ENCODE measurements at regions not wholly inside any gene's neighbourhood (a gene's known extent, or its start where the extent isn't known, plus 50 kb on each side); places are given as distances from the start of the nearest gene placed in this dataset.

DNA sequence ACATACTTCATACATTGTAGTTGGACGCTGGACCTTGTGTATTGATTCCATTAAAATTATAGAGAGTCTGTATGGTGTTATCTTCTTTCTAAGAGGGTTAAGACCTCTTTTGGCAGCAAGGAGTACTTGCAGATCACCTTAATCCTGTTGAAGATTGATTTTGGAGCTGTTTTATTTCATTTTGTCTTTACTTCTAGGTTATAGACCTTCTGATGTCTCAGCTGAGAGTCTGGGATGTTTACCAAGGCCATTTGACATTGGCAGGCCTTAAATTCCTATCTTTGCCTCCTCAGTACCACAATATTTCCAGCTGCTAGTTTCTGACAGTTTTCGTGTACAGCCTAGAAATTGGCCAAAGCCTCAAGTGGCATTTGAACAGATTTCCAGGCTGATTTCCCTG is 338.0 kb downstream of the LMO4 start:
- no peak overlapping the region for H3K27ac Mint-ChIP-seq
- H3K27me3 Mint-ChIP-seq (ENCODE audit: low read depth, poor library complexity), result no peaks in the 10 kb centered on the region
- TF ChIP-seq, protein P1, sequence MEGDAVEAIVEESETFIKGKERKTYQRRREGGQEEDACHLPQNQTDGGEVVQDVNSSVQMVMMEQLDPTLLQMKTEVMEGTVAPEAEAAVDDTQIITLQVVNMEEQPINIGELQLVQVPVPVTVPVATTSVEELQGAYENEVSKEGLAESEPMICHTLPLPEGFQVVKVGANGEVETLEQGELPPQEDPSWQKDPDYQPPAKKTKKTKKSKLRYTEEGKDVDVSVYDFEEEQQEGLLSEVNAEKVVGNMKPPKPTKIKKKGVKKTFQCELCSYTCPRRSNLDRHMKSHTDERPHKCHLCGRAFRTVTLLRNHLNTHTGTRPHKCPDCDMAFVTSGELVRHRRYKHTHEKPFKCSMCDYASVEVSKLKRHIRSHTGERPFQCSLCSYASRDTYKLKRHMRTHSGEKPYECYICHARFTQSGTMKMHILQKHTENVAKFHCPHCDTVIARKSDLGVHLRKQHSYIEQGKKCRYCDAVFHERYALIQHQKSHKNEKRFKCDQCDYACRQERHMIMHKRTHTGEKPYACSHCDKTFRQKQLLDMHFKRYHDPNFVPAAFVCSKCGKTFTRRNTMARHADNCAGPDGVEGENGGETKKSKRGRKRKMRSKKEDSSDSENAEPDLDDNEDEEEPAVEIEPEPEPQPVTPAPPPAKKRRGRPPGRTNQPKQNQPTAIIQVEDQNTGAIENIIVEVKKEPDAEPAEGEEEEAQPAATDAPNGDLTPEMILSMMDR (IDR thresholded peaks at IDR 0.05), result no peak
- H3K4me1 Mint-ChIP-seq, result no peaks in the 10 kb centered on the region
- DNase-seq, result no peak
- H3K9me3 Mint-ChIP-seq, result peaks cover 13% of the 10 kb centered on the region
- no peak overlapping the region for H3K4me3 Mint-ChIP-seq
- H3K36me3 Mint-ChIP-seq (ENCODE audit: low read depth), result no peaks in the 10 kb centered on the region

DNA sequence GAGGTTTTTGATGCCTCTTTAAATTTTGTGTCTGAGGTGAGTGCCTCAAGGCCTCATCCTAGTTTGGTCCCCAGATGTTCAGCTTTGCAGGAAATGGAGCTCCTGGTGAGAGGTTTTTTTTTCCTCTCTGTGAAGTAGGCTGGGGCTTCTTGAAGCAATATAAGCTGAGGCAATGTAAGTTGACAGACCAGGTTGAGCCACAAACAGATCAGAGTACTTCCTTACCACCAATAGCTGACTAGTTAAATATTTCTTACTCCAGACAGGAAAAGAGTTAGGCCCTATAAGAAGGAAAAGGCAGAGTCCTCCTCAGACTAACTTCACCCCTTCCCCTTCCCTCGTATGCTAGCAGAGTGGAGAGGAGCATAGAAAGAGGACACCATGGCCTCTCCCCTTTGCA is 341.0 kb downstream of the LMO4 start:
- TF ChIP-seq, protein P1 (IDR thresholded peaks at IDR 0.05), result no peak
- no peak for DNase-seq
- no peak overlapping the region for H3K27ac Mint-ChIP-seq
- no peaks in the 10 kb centered on the region for H3K36me3 Mint-ChIP-seq (ENCODE audit: low read depth)
- peaks cover 5% of the 10 kb centered on the region for H3K9me3 Mint-ChIP-seq
- no peak overlapping the region for H3K4me3 Mint-ChIP-seq
- no peaks in the 10 kb centered on the region for H3K27me3 Mint-ChIP-seq (ENCODE audit: low read depth, poor library complexity)
- H3K4me1 Mint-ChIP-seq, result no peaks in the 10 kb centered on the region

DNA sequence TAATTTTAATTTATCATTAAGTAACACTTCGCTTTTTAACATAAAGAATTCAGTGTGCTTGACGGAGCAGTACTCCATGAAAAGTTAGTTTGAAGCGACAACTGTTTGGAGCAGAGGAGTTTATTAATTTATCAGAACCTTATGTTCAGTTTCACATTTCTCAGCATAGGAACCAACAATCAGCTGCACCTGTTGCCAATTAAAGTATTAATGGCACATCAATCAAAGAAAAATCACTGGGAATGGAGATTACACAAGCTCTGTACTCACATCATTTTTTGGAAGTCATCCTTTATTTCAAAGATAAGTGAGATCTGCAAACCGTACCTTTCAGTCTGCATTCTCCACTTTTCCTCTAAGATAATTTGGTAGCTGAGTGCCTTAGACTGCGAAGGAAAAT is 344.6 kb downstream of the LMO4 start:
- no peaks in the 10 kb centered on the region for H3K9me3 Mint-ChIP-seq
- H3K36me3 Mint-ChIP-seq (ENCODE audit: low read depth), result no peaks in the 10 kb centered on the region
- no peak overlapping the region for H3K27ac Mint-ChIP-seq
- DNase-seq, result no peak
- H3K4me1 Mint-ChIP-seq, result no peaks in the 10 kb centered on the region
- TF ChIP-seq, protein P1 (IDR thresholded peaks at IDR 0.05), result no peak
- no peaks in the 10 kb centered on the region for H3K27me3 Mint-ChIP-seq (ENCODE audit: low read depth, poor library complexity)
- H3K4me3 Mint-ChIP-seq, result no peak overlapping the region

DNA sequence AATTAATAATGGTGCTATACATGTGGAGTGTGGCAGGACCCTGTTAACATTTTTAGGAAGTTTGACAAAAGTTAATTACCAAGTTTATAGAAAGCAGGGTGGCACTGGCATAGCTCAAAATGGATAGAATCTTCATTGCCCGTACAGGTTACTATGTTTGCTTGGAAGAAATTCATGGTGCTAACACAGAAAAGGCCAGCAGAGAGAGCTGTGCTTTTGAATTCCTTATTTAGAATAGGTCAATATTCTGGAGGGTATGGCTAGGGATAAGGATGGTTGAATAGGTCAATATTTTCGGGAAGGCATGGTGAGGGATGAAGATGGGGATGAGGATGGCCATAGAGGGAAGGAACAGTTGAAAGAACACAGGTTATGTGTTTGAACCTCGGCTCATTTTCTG is 345.1 kb downstream of the LMO4 start:
- H3K9me3 Mint-ChIP-seq, result no peaks in the 10 kb centered on the region
- no peak for DNase-seq

DNA sequence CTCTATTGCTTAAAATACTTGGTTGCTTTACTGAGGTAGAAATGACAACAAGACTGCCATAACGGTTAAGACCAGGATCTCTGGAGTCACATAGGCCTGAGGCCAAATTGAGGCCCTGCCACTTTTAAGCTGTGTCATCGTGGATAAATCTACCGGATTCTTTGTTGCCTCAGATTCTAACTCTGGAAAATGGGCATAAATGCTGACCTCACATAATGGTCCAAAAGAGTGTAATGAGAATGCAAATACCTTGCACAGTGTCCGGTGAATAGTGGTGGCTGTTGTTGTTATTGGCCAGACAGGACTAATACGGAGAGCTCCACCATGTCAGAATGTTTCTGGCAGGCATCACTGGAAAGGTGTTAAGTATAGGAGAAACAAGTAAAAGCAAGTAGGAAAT is 346.1 kb downstream of the LMO4 start:
- no peaks in the 10 kb centered on the region for H3K4me1 Mint-ChIP-seq
- H3K9me3 Mint-ChIP-seq, result peaks cover 3% of the 10 kb centered on the region
- H3K27ac Mint-ChIP-seq, result no peak overlapping the region
- TF ChIP-seq, protein P1 (IDR thresholded peaks at IDR 0.05), result no peak
- no peaks in the 10 kb centered on the region for H3K27me3 Mint-ChIP-seq (ENCODE audit: low read depth, poor library complexity)
- no peak for DNase-seq
- no peaks in the 10 kb centered on the region for H3K36me3 Mint-ChIP-seq (ENCODE audit: low read depth)
- H3K4me3 Mint-ChIP-seq, result no peak overlapping the region

More for the DNA sequence above, 345.1 kb downstream of the LMO4 start:
- TF ChIP-seq, protein P1 (IDR thresholded peaks at IDR 0.05), result no peak
- Mint-ChIP-seq H3K27ac (no peak overlapping the region), H3K4me3 (no peak overlapping the region), H3K36me3 (ENCODE audit: low read depth) (no peaks in the 10 kb centered on the region), H3K27me3 (ENCODE audit: low read depth, poor library complexity) (no peaks in the 10 kb centered on the region), H3K4me1 (no peaks in the 10 kb centered on the region)

DNA sequence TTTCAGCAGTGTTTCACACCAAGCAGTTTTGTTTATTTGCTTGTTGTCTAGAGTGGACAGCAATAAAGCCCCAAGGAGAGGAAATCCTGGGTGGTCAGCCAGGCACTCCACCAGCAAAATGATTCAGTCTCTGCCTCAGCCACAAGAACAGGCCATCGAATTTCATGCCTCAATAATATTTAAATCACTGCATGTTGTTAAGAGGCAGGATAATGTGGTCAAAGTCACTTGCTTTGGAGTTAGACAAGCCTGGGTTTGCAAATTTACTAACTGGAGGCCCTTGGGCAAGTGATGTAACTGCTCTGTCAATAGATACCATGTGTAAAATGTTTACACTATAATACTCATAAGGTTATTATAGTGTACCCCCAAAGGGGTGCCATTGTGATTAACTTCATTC is 349.6 kb downstream of the LMO4 start:
- TF ChIP-seq, protein P1 (IDR thresholded peaks at IDR 0.05), result no peak
- no peaks in the 10 kb centered on the region for H3K36me3 Mint-ChIP-seq (ENCODE audit: low read depth)
- H3K4me3 Mint-ChIP-seq, result no peak overlapping the region
- no peaks in the 10 kb centered on the region for H3K27me3 Mint-ChIP-seq (ENCODE audit: low read depth, poor library complexity)
- peaks cover 10% of the 10 kb centered on the region for H3K4me1 Mint-ChIP-seq
- H3K27ac Mint-ChIP-seq, result no peak overlapping the region
- peaks cover 7% of the 10 kb centered on the region for H3K9me3 Mint-ChIP-seq
- DNase-seq, result no peak
